Progenitor cell of endocrine pancreas (in vitro differentiated cells): ENCODE measurements at regions not wholly inside any gene's neighbourhood (a gene's known extent, or its start where the extent isn't known, plus 50 kb on each side); places are given as distances from the start of the nearest gene placed in this dataset.

Experiments
- DNase-seq: peaks from one replicate; pipeline ENCODE4 v3.0.0; 2021; ENCODE audit warnings: low spot score; ENCODE audit not compliant: unreplicated experiment
- H3K27ac Mint-ChIP-seq: 2 replicates; pipeline ENCODE4 v1.8.0; 2021; ENCODE audit warnings: mild to moderate bottlenecking, moderate library complexity, mixed read lengths
- H3K27me3 Mint-ChIP-seq: 2 replicates; pipeline ENCODE4 v1.8.0; 2021; ENCODE audit warnings: mixed read lengths
- H3K36me3 Mint-ChIP-seq: 2 replicates; pipeline ENCODE4 v1.8.0; 2022; ENCODE audit warnings: mixed read lengths; ENCODE audit not compliant: insufficient read depth
- H3K4me1 Mint-ChIP-seq: 2 replicates; pipeline ENCODE4 v1.8.0; 2021; ENCODE audit warnings: low read depth, mixed read lengths
- H3K4me3 Mint-ChIP-seq: 2 replicates; pipeline ENCODE4 v1.8.0; 2021; ENCODE audit warnings: low read depth, mild to moderate bottlenecking, moderate library complexity, mixed read lengths
- H3K9me3 Mint-ChIP-seq: 2 replicates; pipeline ENCODE4 v1.8.0; 2021; ENCODE audit warnings: low read depth, mixed read lengths
- CTCF ChIP-seq: fragments of 200-600 bp; sonication (generic); IDR thresholded peaks from one replicate; pipeline ENCODE4 v1.5.0; 2021; ENCODE audit warnings: antibody characterized with exemption, mild to moderate bottlenecking; ENCODE audit not compliant: unreplicated experiment
- microRNA-seq: library from miRNA; unstranded; fragments of <30 nt; microRNA quantifications from one replicate; pipeline ENCODE4 v1.1.0, GENCODE V29; 2020; ENCODE audit warnings: borderline number of aligned reads; ENCODE audit not compliant: unreplicated experiment

DNA sequence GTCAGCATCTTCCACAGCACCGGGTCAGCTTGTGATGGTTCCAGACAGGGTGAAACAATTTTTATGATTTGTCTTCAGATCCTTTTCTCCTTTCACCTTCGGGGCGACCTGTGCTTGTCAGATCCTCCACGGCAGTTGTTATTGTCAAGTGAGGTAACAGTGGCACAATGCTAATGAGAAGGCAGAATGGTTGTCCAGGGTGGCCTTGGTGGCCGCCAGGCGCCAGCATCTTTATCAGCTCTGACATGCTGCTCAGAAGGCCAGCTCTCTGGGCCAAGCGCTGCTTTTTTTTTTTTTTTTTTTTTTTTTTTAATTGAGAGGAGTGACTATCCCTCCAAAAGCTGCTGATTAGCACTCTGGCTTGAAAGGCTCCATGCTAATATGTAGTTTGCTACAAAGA lies 52.3 kb upstream of the MGAT5 start:
- Mint-ChIP-seq H3K27me3 (no peaks in the 10 kb centered on the region), H3K36me3 (no peaks in the 10 kb centered on the region), H3K4me1 (peaks cover 21% of the 10 kb centered on the region)

GRCh38 chr2:134202371-134202770 lies 51.5 kb upstream of the MGAT5 start:
- H3K27ac Mint-ChIP-seq, result no peak overlapping the region
- DNase-seq, result no peak

More for the DNA sequence above, 52.3 kb upstream of the MGAT5 start:
- TF ChIP-seq CTCF, result no peak
- no peak overlapping the region for H3K4me3 Mint-ChIP-seq
- no peak overlapping the region for H3K27ac Mint-ChIP-seq
- DNase-seq, result no peak
- no peaks in the 10 kb centered on the region for H3K9me3 Mint-ChIP-seq

GRCh38 chr2:134203175-134203574 lies 50.7 kb upstream of the MGAT5 start:
- Mint-ChIP-seq H3K9me3 (no peaks in the 10 kb centered on the region), H3K4me3 (no peak overlapping the region), H3K4me1 (peaks cover 24% of the 10 kb centered on the region), H3K27ac (no peak overlapping the region), H3K27me3 (no peaks in the 10 kb centered on the region), H3K36me3 (no peaks in the 10 kb centered on the region)
- TF ChIP-seq CTCF, result no peak
- no peak for DNase-seq

More at GRCh38 chr2:134202371-134202770, 51.5 kb upstream of the MGAT5 start:
- H3K36me3 Mint-ChIP-seq, result no peaks in the 10 kb centered on the region
- peaks cover 24% of the 10 kb centered on the region for H3K4me1 Mint-ChIP-seq
- no peaks in the 10 kb centered on the region for H3K27me3 Mint-ChIP-seq
- TF ChIP-seq CTCF, result no peak
- no peaks in the 10 kb centered on the region for H3K9me3 Mint-ChIP-seq
- no peak overlapping the region for H3K4me3 Mint-ChIP-seq

Small RNA genes in the stretch of these regions (microRNA-seq; reads per million reads assigned to microRNA genes)
- gene MIR3679, result 42.4 reads per million, percentile 43 among the genes with 10 or more reads in this experiment
